Nephron (organoid): ENCODE measurements at regions not wholly inside any gene's neighbourhood (a gene's known extent, or its start where the extent isn't known, plus 50 kb on each side); places are given as distances from the start of the nearest gene placed in this dataset.

Experiments
- H3K27ac Mint-ChIP-seq, 3 experiments: 2 replicates each; pipeline ENCODE4 v1.8.0; 2020; ENCODE audit warnings: mixed read lengths in 3 of 3, mild to moderate bottlenecking in 2 of 3, moderate library complexity in 1 of 3
- H3K27me3 Mint-ChIP-seq: 2 replicates; pipeline ENCODE4 v1.8.0; 2021; ENCODE audit warnings: low read depth, mild to moderate bottlenecking, moderate library complexity, mixed read lengths
- H3K36me3 Mint-ChIP-seq: 2 replicates; pipeline ENCODE4 v1.8.0; 2020; ENCODE audit warnings: low read depth, mixed read lengths
- H3K4me1 Mint-ChIP-seq: 2 replicates; pipeline ENCODE4 v1.8.0; 2020; ENCODE audit warnings: mixed read lengths
- H3K4me3 Mint-ChIP-seq, 3 experiments: 2 replicates each; pipeline ENCODE4 v1.8.0; 2020; ENCODE audit warnings: mild to moderate bottlenecking in 3 of 3, mixed read lengths in 3 of 3, moderate library complexity in 2 of 3
- H3K9me3 Mint-ChIP-seq: 2 replicates; pipeline ENCODE4 v1.8.0; 2020; ENCODE audit warnings: mixed read lengths
- TF ChIP-seq, protein P1 (sequence below), 3 experiments: fragments of 200-600 bp; sonication (generic); IDR thresholded peaks; one replicate each; pipeline ENCODE4 v1.5.0; 2021; ENCODE audit warnings: antibody characterized with exemption in 3 of 3; ENCODE audit not compliant: unreplicated experiment in 3 of 3

- peaks cover 27% of the 10 kb centered on the region for H3K4me1 Mint-ChIP-seq
- no peak overlapping the region for H3K4me3 Mint-ChIP-seq
- TF ChIP-seq, protein P1, sequence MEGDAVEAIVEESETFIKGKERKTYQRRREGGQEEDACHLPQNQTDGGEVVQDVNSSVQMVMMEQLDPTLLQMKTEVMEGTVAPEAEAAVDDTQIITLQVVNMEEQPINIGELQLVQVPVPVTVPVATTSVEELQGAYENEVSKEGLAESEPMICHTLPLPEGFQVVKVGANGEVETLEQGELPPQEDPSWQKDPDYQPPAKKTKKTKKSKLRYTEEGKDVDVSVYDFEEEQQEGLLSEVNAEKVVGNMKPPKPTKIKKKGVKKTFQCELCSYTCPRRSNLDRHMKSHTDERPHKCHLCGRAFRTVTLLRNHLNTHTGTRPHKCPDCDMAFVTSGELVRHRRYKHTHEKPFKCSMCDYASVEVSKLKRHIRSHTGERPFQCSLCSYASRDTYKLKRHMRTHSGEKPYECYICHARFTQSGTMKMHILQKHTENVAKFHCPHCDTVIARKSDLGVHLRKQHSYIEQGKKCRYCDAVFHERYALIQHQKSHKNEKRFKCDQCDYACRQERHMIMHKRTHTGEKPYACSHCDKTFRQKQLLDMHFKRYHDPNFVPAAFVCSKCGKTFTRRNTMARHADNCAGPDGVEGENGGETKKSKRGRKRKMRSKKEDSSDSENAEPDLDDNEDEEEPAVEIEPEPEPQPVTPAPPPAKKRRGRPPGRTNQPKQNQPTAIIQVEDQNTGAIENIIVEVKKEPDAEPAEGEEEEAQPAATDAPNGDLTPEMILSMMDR (IDR thresholded peaks at IDR 0.05; ENCODE audit: unreplicated experiment in 3 of 3) = no peak
- H3K27ac Mint-ChIP-seq = no peak overlapping the region
- H3K9me3 Mint-ChIP-seq = no peaks in the 10 kb centered on the region
- H3K27me3 Mint-ChIP-seq = peaks cover 56% of the 10 kb centered on the region
- H3K36me3 Mint-ChIP-seq = no peaks in the 10 kb centered on the region
Measured at GRCh38 chr5:171632616-171633015, 153.0 kb upstream of the SMIM23 start.

- H3K9me3 Mint-ChIP-seq = no peaks in the 10 kb centered on the region
- TF ChIP-seq, protein P1 (IDR thresholded peaks at IDR 0.05; ENCODE audit: unreplicated experiment in 3 of 3) = no peak
Measured at GRCh38 chr5:171633776-171634470, 151.7 kb upstream of the SMIM23 start.

GRCh38 chr5:171634511-171634910, 151.1 kb upstream of the SMIM23 start:
- Mint-ChIP-seq H3K36me3 (no peaks in the 10 kb centered on the region), H3K4me1 (peaks cover 32% of the 10 kb centered on the region), H3K27me3 (peaks cover 41% of the 10 kb centered on the region), H3K27ac (no peak overlapping the region), H3K4me3 (no peak overlapping the region), H3K9me3 (no peaks in the 10 kb centered on the region)
- TF ChIP-seq, protein P1 (IDR thresholded peaks at IDR 0.05; ENCODE audit: unreplicated experiment in 3 of 3) = no peak

More at GRCh38 chr5:171633776-171634470, 151.7 kb upstream of the SMIM23 start:
- H3K27ac Mint-ChIP-seq = no peak overlapping the region
- no peak overlapping the region for H3K4me3 Mint-ChIP-seq
- H3K27me3 Mint-ChIP-seq = peaks cover 44% of the 10 kb centered on the region
- H3K4me1 Mint-ChIP-seq = peaks cover 29% of the 10 kb centered on the region
- H3K36me3 Mint-ChIP-seq = no peaks in the 10 kb centered on the region

- Mint-ChIP-seq H3K36me3 (no peaks in the 10 kb centered on the region), H3K4me3 (no peak overlapping the region), H3K27me3 (peaks cover 36% of the 10 kb centered on the region), H3K9me3 (no peaks in the 10 kb centered on the region), H3K27ac (no peak overlapping the region), H3K4me1 (peaks cover 33% of the 10 kb centered on the region)
- TF ChIP-seq, protein P1 (IDR thresholded peaks at IDR 0.05; ENCODE audit: unreplicated experiment in 3 of 3) = no peak
Measured at GRCh38 chr5:171635028-171635427, 150.6 kb upstream of the SMIM23 start.

- H3K27me3 Mint-ChIP-seq = peaks cover 39% of the 10 kb centered on the region
- no peak overlapping the region for H3K4me3 Mint-ChIP-seq
- no peaks in the 10 kb centered on the region for H3K36me3 Mint-ChIP-seq
- H3K27ac Mint-ChIP-seq = no peak overlapping the region
- TF ChIP-seq, protein P1 (IDR thresholded peaks at IDR 0.05; ENCODE audit: unreplicated experiment in 3 of 3) = no peak
- no peaks in the 10 kb centered on the region for H3K9me3 Mint-ChIP-seq
- peaks cover 33% of the 10 kb centered on the region for H3K4me1 Mint-ChIP-seq
Measured at GRCh38 chr5:171635561-171636245, 149.9 kb upstream of the SMIM23 start.
